HEK293 (cell line): ENCODE measurements at regions not wholly inside any gene's neighbourhood (a gene's known extent, or its start where the extent isn't known, plus 50 kb on each side); places are given as distances from the start of the nearest gene placed in this dataset.

Source experiments
- HOXA7 ChIP-seq: sonication (generic); formaldehyde crosslinking; IDR thresholded peaks from 2 replicates; pipeline ENCODE4 v1.8.1; 2022; ENCODE audit warnings: missing genetic modification reagents, borderline replicate concordance
- ZNF138 ChIP-seq: fragments of 450-650 bp; formaldehyde crosslinking; IDR thresholded peaks from 2 replicates; pipeline ENCODE4 v1.5.1; 2016; ENCODE audit warnings: missing biosample characterization, missing genetic modification characterization, borderline replicate concordance
- ZNF449 ChIP-seq: fragments of 450-650 bp; formaldehyde crosslinking; IDR thresholded peaks from 2 replicates; pipeline ENCODE4 v1.5.1; 2017; ENCODE audit warnings: missing biosample characterization, mild to moderate bottlenecking, missing genetic modification characterization, moderate library complexity
- TF ChIP-seq, protein P1 (sequence below): fragments of 450-650 bp; formaldehyde crosslinking; IDR thresholded peaks from 2 replicates; pipeline ENCODE4 v1.5.1; 2016; ENCODE audit warnings: missing biosample characterization, missing genetic modification characterization
- TF ChIP-seq, protein P2 (sequence below): fragments of 450-650 bp; formaldehyde crosslinking; IDR thresholded peaks from 2 replicates; pipeline ENCODE4 v1.5.1; 2016; ENCODE audit warnings: missing biosample characterization, missing genetic modification characterization, borderline replicate concordance

- TF ChIP-seq, protein P1, sequence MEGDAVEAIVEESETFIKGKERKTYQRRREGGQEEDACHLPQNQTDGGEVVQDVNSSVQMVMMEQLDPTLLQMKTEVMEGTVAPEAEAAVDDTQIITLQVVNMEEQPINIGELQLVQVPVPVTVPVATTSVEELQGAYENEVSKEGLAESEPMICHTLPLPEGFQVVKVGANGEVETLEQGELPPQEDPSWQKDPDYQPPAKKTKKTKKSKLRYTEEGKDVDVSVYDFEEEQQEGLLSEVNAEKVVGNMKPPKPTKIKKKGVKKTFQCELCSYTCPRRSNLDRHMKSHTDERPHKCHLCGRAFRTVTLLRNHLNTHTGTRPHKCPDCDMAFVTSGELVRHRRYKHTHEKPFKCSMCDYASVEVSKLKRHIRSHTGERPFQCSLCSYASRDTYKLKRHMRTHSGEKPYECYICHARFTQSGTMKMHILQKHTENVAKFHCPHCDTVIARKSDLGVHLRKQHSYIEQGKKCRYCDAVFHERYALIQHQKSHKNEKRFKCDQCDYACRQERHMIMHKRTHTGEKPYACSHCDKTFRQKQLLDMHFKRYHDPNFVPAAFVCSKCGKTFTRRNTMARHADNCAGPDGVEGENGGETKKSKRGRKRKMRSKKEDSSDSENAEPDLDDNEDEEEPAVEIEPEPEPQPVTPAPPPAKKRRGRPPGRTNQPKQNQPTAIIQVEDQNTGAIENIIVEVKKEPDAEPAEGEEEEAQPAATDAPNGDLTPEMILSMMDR (tag by site-specific recombination) = no peak
- TF ChIP-seq ZNF449 (tag by site-specific recombination) = no peak
- no peak for TF ChIP-seq ZNF138 (tag by site-specific recombination)
- TF ChIP-seq HOXA7 (CRISPR knock-in tag) = no peak
- TF ChIP-seq, protein P2, sequence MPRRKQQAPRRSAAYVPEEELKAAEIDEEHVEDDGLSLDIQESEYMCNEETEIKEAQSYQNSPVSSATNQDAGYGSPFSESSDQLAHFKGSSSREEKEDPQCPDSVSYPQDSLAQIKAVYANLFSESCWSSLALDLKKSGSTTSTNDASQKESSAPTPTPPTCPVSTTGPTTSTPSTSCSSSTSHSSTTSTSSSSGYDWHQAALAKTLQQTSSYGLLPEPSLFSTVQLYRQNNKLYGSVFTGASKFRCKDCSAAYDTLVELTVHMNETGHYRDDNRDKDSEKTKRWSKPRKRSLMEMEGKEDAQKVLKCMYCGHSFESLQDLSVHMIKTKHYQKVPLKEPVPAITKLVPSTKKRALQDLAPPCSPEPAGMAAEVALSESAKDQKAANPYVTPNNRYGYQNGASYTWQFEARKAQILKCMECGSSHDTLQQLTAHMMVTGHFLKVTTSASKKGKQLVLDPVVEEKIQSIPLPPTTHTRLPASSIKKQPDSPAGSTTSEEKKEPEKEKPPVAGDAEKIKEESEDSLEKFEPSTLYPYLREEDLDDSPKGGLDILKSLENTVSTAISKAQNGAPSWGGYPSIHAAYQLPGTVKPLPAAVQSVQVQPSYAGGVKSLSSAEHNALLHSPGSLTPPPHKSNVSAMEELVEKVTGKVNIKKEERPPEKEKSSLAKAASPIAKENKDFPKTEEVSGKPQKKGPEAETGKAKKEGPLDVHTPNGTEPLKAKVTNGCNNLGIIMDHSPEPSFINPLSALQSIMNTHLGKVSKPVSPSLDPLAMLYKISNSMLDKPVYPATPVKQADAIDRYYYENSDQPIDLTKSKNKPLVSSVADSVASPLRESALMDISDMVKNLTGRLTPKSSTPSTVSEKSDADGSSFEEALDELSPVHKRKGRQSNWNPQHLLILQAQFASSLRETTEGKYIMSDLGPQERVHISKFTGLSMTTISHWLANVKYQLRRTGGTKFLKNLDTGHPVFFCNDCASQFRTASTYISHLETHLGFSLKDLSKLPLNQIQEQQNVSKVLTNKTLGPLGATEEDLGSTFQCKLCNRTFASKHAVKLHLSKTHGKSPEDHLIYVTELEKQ (tag by site-specific recombination) = no peak
These were observed 73.9 kb upstream of the TMEM108 start for GRCh38 chr3:132964266-132964665.
